ENCODE measurements at regions not wholly inside any gene's neighbourhood (a gene's known extent, or its start where the extent isn't known, plus 50 kb on each side); places are given as distances from the start of the nearest gene placed in this dataset.

- no peak for DNase-seq (ENCODE audit: extremely low spot score, unreplicated experiment)
- Mint-ChIP-seq H3K27me3 (ENCODE audit: unreplicated experiment) (peaks cover 52% of the 10 kb centered on the region), H3K9me3 (ENCODE audit: unreplicated experiment) (peaks cover 7% of the 10 kb centered on the region), H3K27ac (ENCODE audit: unreplicated experiment) (no peak overlapping the region), H3K36me3 (ENCODE audit: unreplicated experiment) (no peaks in the 10 kb centered on the region), H3K4me3 (ENCODE audit: unreplicated experiment) (no peak overlapping the region), H3K4me1 (ENCODE audit: unreplicated experiment) (no peaks in the 10 kb centered on the region)
- no peak for TF ChIP-seq CTCF (IDR thresholded peaks at IDR 0.05)
Measured at GRCh38 chr5:128895122-128895521, 70.2 kb upstream of the SLC27A6 start.

GRCh38 chr5:128896675-128897074 is 68.6 kb upstream of the SLC27A6 start:
- Mint-ChIP-seq H3K4me1 (ENCODE audit: unreplicated experiment) (no peaks in the 10 kb centered on the region), H3K9me3 (ENCODE audit: unreplicated experiment) (peaks cover 7% of the 10 kb centered on the region), H3K4me3 (ENCODE audit: unreplicated experiment) (no peak overlapping the region), H3K27me3 (ENCODE audit: unreplicated experiment) (peaks cover 48% of the 10 kb centered on the region), H3K36me3 (ENCODE audit: unreplicated experiment) (no peaks in the 10 kb centered on the region), H3K27ac (ENCODE audit: unreplicated experiment) (no peak overlapping the region)
- no peak for DNase-seq (ENCODE audit: extremely low spot score, unreplicated experiment)
- TF ChIP-seq CTCF (IDR thresholded peaks at IDR 0.05) = no peak

- no peak for DNase-seq (ENCODE audit: extremely low spot score, unreplicated experiment)
- no peak for TF ChIP-seq CTCF (IDR thresholded peaks at IDR 0.05)
- Mint-ChIP-seq H3K4me1 (ENCODE audit: unreplicated experiment) (no peaks in the 10 kb centered on the region), H3K9me3 (ENCODE audit: unreplicated experiment) (no peaks in the 10 kb centered on the region), H3K27ac (ENCODE audit: unreplicated experiment) (no peak overlapping the region), H3K27me3 (ENCODE audit: unreplicated experiment) (peaks cover 41% of the 10 kb centered on the region), H3K4me3 (ENCODE audit: unreplicated experiment) (no peak overlapping the region), H3K36me3 (ENCODE audit: unreplicated experiment) (no peaks in the 10 kb centered on the region)
Measured at GRCh38 chr5:128903550-128903949, 61.7 kb upstream of the SLC27A6 start.

- peaks cover 40% of the 10 kb centered on the region for H3K27me3 Mint-ChIP-seq (ENCODE audit: unreplicated experiment)
- no peak for DNase-seq (ENCODE audit: extremely low spot score, unreplicated experiment)
- no peak for TF ChIP-seq CTCF (IDR thresholded peaks at IDR 0.05)
- no peaks in the 10 kb centered on the region for H3K9me3 Mint-ChIP-seq (ENCODE audit: unreplicated experiment)
- H3K36me3 Mint-ChIP-seq (ENCODE audit: unreplicated experiment) = no peaks in the 10 kb centered on the region
- H3K4me1 Mint-ChIP-seq (ENCODE audit: unreplicated experiment) = no peaks in the 10 kb centered on the region
- no peak overlapping the region for H3K4me3 Mint-ChIP-seq (ENCODE audit: unreplicated experiment)
- no peak overlapping the region for H3K27ac Mint-ChIP-seq (ENCODE audit: unreplicated experiment)
Measured at GRCh38 chr5:128904805-128905567, 60.3 kb upstream of the SLC27A6 start.

GRCh38 chr5:128905568-128906110 is 59.6 kb upstream of the SLC27A6 start:
- no peak for DNase-seq (ENCODE audit: extremely low spot score, unreplicated experiment)
- Mint-ChIP-seq H3K27me3 (ENCODE audit: unreplicated experiment) (peaks cover 35% of the 10 kb centered on the region), H3K36me3 (ENCODE audit: unreplicated experiment) (no peaks in the 10 kb centered on the region), H3K9me3 (ENCODE audit: unreplicated experiment) (no peaks in the 10 kb centered on the region), H3K4me1 (ENCODE audit: unreplicated experiment) (no peaks in the 10 kb centered on the region), H3K27ac (ENCODE audit: unreplicated experiment) (no peak overlapping the region), H3K4me3 (ENCODE audit: unreplicated experiment) (no peak overlapping the region)
- peak; percentile 79 for TF ChIP-seq CTCF (IDR thresholded peaks at IDR 0.05)
